ENCODE measurements at regions not wholly inside any gene's neighbourhood (a gene's known extent, or its start where the extent isn't known, plus 50 kb on each side); places are given as distances from the start of the nearest gene placed in this dataset.

GRCh38 chr7:110007320-110008063, 1083.4 kb upstream of the LRRN3 start:
- Histone ChIP-seq H3K9ac (no peak overlapping the region), H3K4me2 (ENCODE audit: unreplicated experiment) (no peak overlapping the region), H4K20me1 (ENCODE audit: insufficient read depth) (no peaks in the 10 kb centered on the region), H3K4me1 (ENCODE audit: insufficient read depth) (no peaks in the 10 kb centered on the region), H3F3A (ENCODE audit: insufficient read depth) (no peaks in the 10 kb centered on the region), H3K27me3 (replicated peaks; ENCODE audit: insufficient read depth) (no peaks in the 10 kb centered on the region), H3K36me3 (ENCODE audit: low read depth) (no peaks in the 10 kb centered on the region), H3K9me3 (ENCODE audit: low read depth) (no peaks in the 10 kb centered on the region), H3K79me2 (ENCODE audit: insufficient read depth) (no peaks in the 10 kb centered on the region), H3K9me2 (ENCODE audit: insufficient read depth) (no peaks in the 10 kb centered on the region), H2AFZ (no peak overlapping the region), H3K4me3 (no peak overlapping the region), H3K27ac (no peak overlapping the region)
- no peak for DNase-seq
- no peak for TF ChIP-seq EZH2phosphoT487 (IDR thresholded peaks at IDR 0.05; ENCODE audit: insufficient read depth, low read depth)
- no peak for TF ChIP-seq EZH2 (IDR thresholded peaks at IDR 0.05; ENCODE audit: insufficient read depth, poor library complexity, severe bottlenecking)
- 9 to 13% methylated on average over 4 of the region's 4 CpGs for WGBS, 2 experiments (ENCODE audit: low coverage in 1 of 2, low lambda C conversion rate in 2 of 2, missing lambda C conversion rate in 2 of 2)
- in situ Hi-C loops (cut with MboI): no loop called here

- in situ Hi-C loops (cut with MboI): no loop called here
- Histone ChIP-seq H3K4me3 (no peak overlapping the region), H3K9me3 (ENCODE audit: low read depth) (no peaks in the 10 kb centered on the region), H3F3A (ENCODE audit: insufficient read depth) (no peaks in the 10 kb centered on the region), H3K27me3 (replicated peaks; ENCODE audit: insufficient read depth) (no peaks in the 10 kb centered on the region), H3K79me2 (ENCODE audit: insufficient read depth) (no peaks in the 10 kb centered on the region), H3K27ac (no peak overlapping the region), H3K9me2 (ENCODE audit: insufficient read depth) (no peaks in the 10 kb centered on the region), H3K4me1 (ENCODE audit: insufficient read depth) (no peaks in the 10 kb centered on the region), H3K4me2 (ENCODE audit: unreplicated experiment) (no peak overlapping the region), H3K9ac (no peak overlapping the region), H2AFZ (no peak overlapping the region), H3K36me3 (ENCODE audit: low read depth) (no peaks in the 10 kb centered on the region), H4K20me1 (ENCODE audit: insufficient read depth) (no peaks in the 10 kb centered on the region)
- no peak for TF ChIP-seq EZH2phosphoT487 (IDR thresholded peaks at IDR 0.05; ENCODE audit: insufficient read depth, low read depth)
- no peak for TF ChIP-seq EZH2 (IDR thresholded peaks at IDR 0.05; ENCODE audit: insufficient read depth, poor library complexity, severe bottlenecking)
- 9 to 21% methylated on average over 3 of the region's 3 CpGs for WGBS, 2 experiments (ENCODE audit: low coverage in 1 of 2, low lambda C conversion rate in 2 of 2, missing lambda C conversion rate in 2 of 2)
- no peak for DNase-seq
These were observed 1080.6 kb upstream of the LRRN3 start for GRCh38 chr7:110010359-110010758.

- H3K9me3 ChIP-seq (ENCODE audit: low read depth): no peaks in the 10 kb centered on the region
- WGBS, 2 experiments (ENCODE audit: low coverage in 1 of 2, low lambda C conversion rate in 2 of 2, missing lambda C conversion rate in 2 of 2): 2 to 3% methylated on average over 1 of the region's 1 CpG
- no peak for DNase-seq
- no peak overlapping the region for H2AFZ ChIP-seq
- H3K4me3 ChIP-seq: no peak overlapping the region
- no peaks in the 10 kb centered on the region for H3K36me3 ChIP-seq (ENCODE audit: low read depth)
- no peaks in the 10 kb centered on the region for H3K9me2 ChIP-seq (ENCODE audit: insufficient read depth)
- no peaks in the 10 kb centered on the region for H3K4me1 ChIP-seq (ENCODE audit: insufficient read depth)
- no peaks in the 10 kb centered on the region for H3K27me3 ChIP-seq (replicated peaks; ENCODE audit: insufficient read depth)
- no peak overlapping the region for H3K27ac ChIP-seq
- in situ Hi-C loops (cut with MboI): no loop called here
- no peak for TF ChIP-seq EZH2phosphoT487 (IDR thresholded peaks at IDR 0.05; ENCODE audit: insufficient read depth, low read depth)
- no peak for TF ChIP-seq EZH2 (IDR thresholded peaks at IDR 0.05; ENCODE audit: insufficient read depth, poor library complexity, severe bottlenecking)
- H3K9ac ChIP-seq: no peak overlapping the region
- H4K20me1 ChIP-seq (ENCODE audit: insufficient read depth): no peaks in the 10 kb centered on the region
- H3K4me2 ChIP-seq (ENCODE audit: unreplicated experiment): no peak overlapping the region
- H3K79me2 ChIP-seq (ENCODE audit: insufficient read depth): no peaks in the 10 kb centered on the region
- no peaks in the 10 kb centered on the region for H3F3A ChIP-seq (ENCODE audit: insufficient read depth)
These were observed 1073.5 kb upstream of the LRRN3 start for GRCh38 chr7:110017405-110017804.

GRCh38 chr7:110027385-110027784, 1063.5 kb upstream of the LRRN3 start:
- 4 to 7% methylated on average over 3 of the region's 3 CpGs for WGBS, 2 experiments (ENCODE audit: low coverage in 1 of 2, low lambda C conversion rate in 2 of 2, missing lambda C conversion rate in 2 of 2)
- in situ Hi-C loops (cut with MboI): no loop called here
- H3F3A ChIP-seq (ENCODE audit: insufficient read depth): no peaks in the 10 kb centered on the region
- no peak overlapping the region for H3K4me2 ChIP-seq (ENCODE audit: unreplicated experiment)
- H3K9me2 ChIP-seq (ENCODE audit: insufficient read depth): no peaks in the 10 kb centered on the region
- no peak overlapping the region for H2AFZ ChIP-seq
- no peaks in the 10 kb centered on the region for H3K27me3 ChIP-seq (replicated peaks; ENCODE audit: insufficient read depth)
- no peaks in the 10 kb centered on the region for H3K36me3 ChIP-seq (ENCODE audit: low read depth)
- H4K20me1 ChIP-seq (ENCODE audit: insufficient read depth): no peaks in the 10 kb centered on the region
- H3K79me2 ChIP-seq (ENCODE audit: insufficient read depth): no peaks in the 10 kb centered on the region
- DNase-seq: no peak
- peaks cover 3% of the 10 kb centered on the region for H3K9me3 ChIP-seq (ENCODE audit: low read depth)
- H3K4me1 ChIP-seq (ENCODE audit: insufficient read depth): no peaks in the 10 kb centered on the region
- no peak overlapping the region for H3K27ac ChIP-seq
- no peak overlapping the region for H3K9ac ChIP-seq
- TF ChIP-seq EZH2phosphoT487 (IDR thresholded peaks at IDR 0.05; ENCODE audit: insufficient read depth, low read depth) (no peak), EZH2 (IDR thresholded peaks at IDR 0.05; ENCODE audit: insufficient read depth, poor library complexity, severe bottlenecking) (no peak)
- H3K4me3 ChIP-seq: no peak overlapping the region
